Panc1 (cell line): ENCODE measurements at regions not wholly inside any gene's neighbourhood (a gene's known extent, or its start where the extent isn't known, plus 50 kb on each side); places are given as distances from the start of the nearest gene placed in this dataset.

Experiments
- ATAC-seq: fragments of 200-7000 bp; cut with Tn5 transposase; 2 replicates; pipeline ENCODE4 v1.9.1; 2020; ENCODE audit warnings: mild to moderate bottlenecking, moderate library complexity
- BruUV-seq: library from RNA; stranded (reverse); fragments of 400-500 nt; replicated peaks from 2 replicates; lab custom pipeline; 2021; lab: Mats Ljungman, UMichigan
- CTCF ChIA-PET: fragments of 300-600 bp; sonication (Branson Sonifier 250); formaldehyde crosslinking; loops from one replicate; lab custom pipeline; 2022; ENCODE audit warnings: antibody characterized with exemption; lab: Charles Lee
- POLR2A ChIA-PET: fragments of 300-600 bp; sonication (Branson Sonifier 250); formaldehyde crosslinking; loops from one replicate; lab custom pipeline; 2022; ENCODE audit warnings: antibody characterized with exemption; lab: Charles Lee
- DNase-seq: peaks from one replicate; pipeline ENCODE4 v3.0.0-alpha.2; 2010; ENCODE audit warnings: low read depth, low spot score
- H3K27ac ChIP-seq: 2 replicates; pipeline ENCODE4 v1.5.1; 2011; ENCODE audit warnings: mild to moderate bottlenecking, low read length, inconsistent platforms
- H3K27me3 ChIP-seq: fragments of 200-500 bp; sonication (Bioruptor generic); 2 replicates; pipeline ENCODE4 v1.6.0; 2014; ENCODE audit warnings: low read length, inconsistent platforms; ENCODE audit not compliant: control insufficient read depth, insufficient read depth
- H3K36me3 ChIP-seq: fragments of 200-500 bp; sonication (Bioruptor generic); 2 replicates; pipeline ENCODE4 v1.5.1; 2014; ENCODE audit warnings: inconsistent platforms, mild to moderate bottlenecking, low read length, moderate library complexity; ENCODE audit not compliant: control insufficient read depth, insufficient read depth
- H3K4me1 ChIP-seq: 2 replicates; pipeline ENCODE4 v1.5.1; 2011; ENCODE audit warnings: inconsistent platforms, mild to moderate bottlenecking, low read length, moderate library complexity; ENCODE audit not compliant: control insufficient read depth, insufficient read depth
- H3K4me3 ChIP-seq, 2 experiments: 2 replicates each; pipeline ENCODE4 v1.5.1; 2011 to 2012; ENCODE audit warnings: low read depth in 2 of 2, low read length in 2 of 2, mild to moderate bottlenecking in 2 of 2, inconsistent platforms in 1 of 2, moderate library complexity in 1 of 2
- H3K9me3 ChIP-seq: fragments of 200-500 bp; sonication (Bioruptor generic); 2 replicates; pipeline ENCODE4 v1.5.1; 2014; ENCODE audit warnings: low read depth, mild to moderate bottlenecking, inconsistent platforms, low read length, moderate library complexity; ENCODE audit not compliant: control insufficient read depth, insufficient read depth
- POLR2AphosphoS5 ChIP-seq: IDR thresholded peaks from 2 replicates; pipeline ENCODE4 v1.6.1; 2012; ENCODE audit warnings: mild to moderate bottlenecking, low read depth, low read length, moderate library complexity
- SIN3A ChIP-seq: IDR thresholded peaks from 2 replicates; pipeline ENCODE4 v1.6.1; 2012; ENCODE audit warnings: low read depth, mild to moderate bottlenecking, low read length, moderate library complexity, borderline replicate concordance; ENCODE audit not compliant: insufficient read depth
- TCF7L2 ChIP-seq: IDR thresholded peaks from 2 replicates; pipeline ENCODE4 v1.6.1; 2011; ENCODE audit warnings: mild to moderate bottlenecking, low read depth, low read length, inconsistent platforms
- in situ Hi-C: cut with HindIII; loops from 2 replicates; pipeline ENCODE4 v1.10.0; 2016; ENCODE audit warnings: low sequenced_read_pairs, low pct_unique_long_range_greater_than_20kb
- intact Hi-C: fragments of 100-400 bp; cut with micrococcal nuclease; formaldehyde crosslinking; loops from one replicate; pipeline ENCODE4 v1.10.0; 2022; ENCODE audit not compliant: unreplicated experiment
- TF ChIP-seq, protein P1 (sequence below): fragments of 450-650 bp; IDR thresholded peaks from 2 replicates; pipeline ENCODE4 v1.5.1; 2017; ENCODE audit warnings: mild to moderate bottlenecking
- TF ChIP-seq, protein P2 (sequence below), 2 experiments: IDR thresholded peaks; 2 replicates each; pipeline ENCODE4 v1.6.1; 2011 to 2012; ENCODE audit warnings: low read depth in 2 of 2, control low read depth in 1 of 2, low read length in 1 of 2, mild to moderate bottlenecking in 1 of 2, moderate library complexity in 1 of 2; ENCODE audit not compliant: insufficient read depth in 1 of 2

- no peaks in the 10 kb centered on the region for H3K9me3 ChIP-seq
- in situ Hi-C loops: no loop called here
- peaks cover 2% of the 10 kb centered on the region; the same call in 1 of the 2 replicates for H3K27me3 ChIP-seq
- ATAC-seq (no peak), DNase-seq (no peak)
- ChIA-PET CTCF (no interaction called here), POLR2A (no interaction called here)
- H3K4me1 ChIP-seq: no peaks in the 10 kb centered on the region
- BruUV-seq: no TSS peak
- no peaks in the 10 kb centered on the region for H3K36me3 ChIP-seq
- no peak overlapping the region for H3K4me3 ChIP-seq
- TF ChIP-seq POLR2AphosphoS5: no peak
- TF ChIP-seq, protein P1, sequence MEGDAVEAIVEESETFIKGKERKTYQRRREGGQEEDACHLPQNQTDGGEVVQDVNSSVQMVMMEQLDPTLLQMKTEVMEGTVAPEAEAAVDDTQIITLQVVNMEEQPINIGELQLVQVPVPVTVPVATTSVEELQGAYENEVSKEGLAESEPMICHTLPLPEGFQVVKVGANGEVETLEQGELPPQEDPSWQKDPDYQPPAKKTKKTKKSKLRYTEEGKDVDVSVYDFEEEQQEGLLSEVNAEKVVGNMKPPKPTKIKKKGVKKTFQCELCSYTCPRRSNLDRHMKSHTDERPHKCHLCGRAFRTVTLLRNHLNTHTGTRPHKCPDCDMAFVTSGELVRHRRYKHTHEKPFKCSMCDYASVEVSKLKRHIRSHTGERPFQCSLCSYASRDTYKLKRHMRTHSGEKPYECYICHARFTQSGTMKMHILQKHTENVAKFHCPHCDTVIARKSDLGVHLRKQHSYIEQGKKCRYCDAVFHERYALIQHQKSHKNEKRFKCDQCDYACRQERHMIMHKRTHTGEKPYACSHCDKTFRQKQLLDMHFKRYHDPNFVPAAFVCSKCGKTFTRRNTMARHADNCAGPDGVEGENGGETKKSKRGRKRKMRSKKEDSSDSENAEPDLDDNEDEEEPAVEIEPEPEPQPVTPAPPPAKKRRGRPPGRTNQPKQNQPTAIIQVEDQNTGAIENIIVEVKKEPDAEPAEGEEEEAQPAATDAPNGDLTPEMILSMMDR: no peak
- no peak for TF ChIP-seq SIN3A
- TF ChIP-seq, protein P2, sequence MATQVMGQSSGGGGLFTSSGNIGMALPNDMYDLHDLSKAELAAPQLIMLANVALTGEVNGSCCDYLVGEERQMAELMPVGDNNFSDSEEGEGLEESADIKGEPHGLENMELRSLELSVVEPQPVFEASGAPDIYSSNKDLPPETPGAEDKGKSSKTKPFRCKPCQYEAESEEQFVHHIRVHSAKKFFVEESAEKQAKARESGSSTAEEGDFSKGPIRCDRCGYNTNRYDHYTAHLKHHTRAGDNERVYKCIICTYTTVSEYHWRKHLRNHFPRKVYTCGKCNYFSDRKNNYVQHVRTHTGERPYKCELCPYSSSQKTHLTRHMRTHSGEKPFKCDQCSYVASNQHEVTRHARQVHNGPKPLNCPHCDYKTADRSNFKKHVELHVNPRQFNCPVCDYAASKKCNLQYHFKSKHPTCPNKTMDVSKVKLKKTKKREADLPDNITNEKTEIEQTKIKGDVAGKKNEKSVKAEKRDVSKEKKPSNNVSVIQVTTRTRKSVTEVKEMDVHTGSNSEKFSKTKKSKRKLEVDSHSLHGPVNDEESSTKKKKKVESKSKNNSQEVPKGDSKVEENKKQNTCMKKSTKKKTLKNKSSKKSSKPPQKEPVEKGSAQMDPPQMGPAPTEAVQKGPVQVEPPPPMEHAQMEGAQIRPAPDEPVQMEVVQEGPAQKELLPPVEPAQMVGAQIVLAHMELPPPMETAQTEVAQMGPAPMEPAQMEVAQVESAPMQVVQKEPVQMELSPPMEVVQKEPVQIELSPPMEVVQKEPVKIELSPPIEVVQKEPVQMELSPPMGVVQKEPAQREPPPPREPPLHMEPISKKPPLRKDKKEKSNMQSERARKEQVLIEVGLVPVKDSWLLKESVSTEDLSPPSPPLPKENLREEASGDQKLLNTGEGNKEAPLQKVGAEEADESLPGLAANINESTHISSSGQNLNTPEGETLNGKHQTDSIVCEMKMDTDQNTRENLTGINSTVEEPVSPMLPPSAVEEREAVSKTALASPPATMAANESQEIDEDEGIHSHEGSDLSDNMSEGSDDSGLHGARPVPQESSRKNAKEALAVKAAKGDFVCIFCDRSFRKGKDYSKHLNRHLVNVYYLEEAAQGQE (IDR thresholded peaks at IDR 0.05; ENCODE audit: insufficient read depth in 1 of 2, low read depth in 2 of 2, low read length in 1 of 2): no peak
- TF ChIP-seq TCF7L2: no peak
- intact Hi-C loops: no loop called here
- H3K27ac ChIP-seq: no peak overlapping the region
Measured at GRCh38 chr5:141762790-141763368, 80.8 kb upstream of the ARAP3 start.

GRCh38 chr5:141762316-141762715 lies 80.3 kb upstream of the ARAP3 start:
- Histone ChIP-seq H3K36me3 (no peaks in the 10 kb centered on the region), H3K27ac (no peak overlapping the region), H3K9me3 (no peaks in the 10 kb centered on the region), H3K4me3 (no peak overlapping the region), H3K27me3 (peaks cover 2% of the 10 kb centered on the region; the same call in 1 of the 2 replicates), H3K4me1 (no peaks in the 10 kb centered on the region)
- intact Hi-C loops: no loop called here
- TF ChIP-seq POLR2AphosphoS5 (no peak), TCF7L2 (no peak), SIN3A (no peak)
- TF ChIP-seq, protein P1: no peak
- TF ChIP-seq, protein P2 (IDR thresholded peaks at IDR 0.05; ENCODE audit: insufficient read depth in 1 of 2, low read depth in 2 of 2, low read length in 1 of 2): no peak
- no TSS peak for BruUV-seq
- CTCF ChIA-PET: no interaction called here
- ATAC-seq (no peak), DNase-seq (no peak)
- POLR2A ChIA-PET: no interaction called here
- in situ Hi-C loops: no loop called here
